Erythroblast (primary cell): ENCODE measurements at regions not wholly inside any gene's neighbourhood (a gene's known extent, or its start where the extent isn't known, plus 50 kb on each side); places are given as distances from the start of the nearest gene placed in this dataset.
"Not testable (repeated sequence)": the region's sequence is repeated elsewhere in the genome, so short reads cannot be mapped to it uniquely, and the experiment has no call there.

ENCODE experiments used
- GATA1 ChIP-seq: IDR thresholded peaks from 2 replicates; pipeline ENCODE4 v1.6.1; 2011; ENCODE audit warnings: low read depth, mild to moderate bottlenecking, control low read depth, low read length, moderate library complexity
- POLR2A ChIP-seq: IDR thresholded peaks from 2 replicates; pipeline ENCODE4 v1.6.1; 2011; ENCODE audit warnings: mild to moderate bottlenecking, low read length

DNA sequence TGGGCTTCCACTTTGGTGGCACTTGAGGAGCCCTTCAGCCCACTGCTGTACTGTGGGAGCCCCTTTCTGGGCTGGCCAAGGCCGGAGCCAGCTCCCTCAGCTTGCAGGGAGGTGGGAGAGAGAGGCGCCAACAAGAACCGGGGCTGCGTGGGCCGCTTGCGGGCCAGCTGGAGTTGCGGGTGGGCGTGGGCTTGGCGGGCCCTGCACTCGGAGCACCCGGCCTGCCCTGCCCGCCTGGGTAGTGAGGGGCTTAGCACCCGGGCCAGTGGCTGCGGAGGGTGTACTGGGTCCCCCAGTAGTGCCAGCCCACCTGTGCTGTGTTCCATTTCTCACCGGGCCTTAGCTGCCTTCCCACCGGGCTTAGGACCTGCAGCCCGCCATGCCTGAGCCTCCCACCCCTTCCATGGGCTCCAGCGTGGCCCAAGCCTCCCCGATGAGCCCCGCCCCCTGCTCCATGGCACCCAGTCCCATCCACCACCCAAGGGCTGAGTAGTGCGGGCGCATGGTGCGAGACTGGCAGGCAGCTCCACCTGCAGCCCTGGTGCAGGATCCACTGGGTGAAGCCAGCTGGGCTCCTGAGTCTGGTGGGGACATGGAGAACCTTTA is 437.9 kb upstream of the API5 start:
- TF ChIP-seq GATA1, POLR2A: not testable (repeated sequence)
